ENCODE measurements at regions not wholly inside any gene's neighbourhood (a gene's known extent, or its start where the extent isn't known, plus 50 kb on each side); places are given as distances from the start of the nearest gene placed in this dataset.
"Not testable (repeated sequence)": the region's sequence is repeated elsewhere in the genome, so short reads cannot be mapped to it uniquely, and the experiment has no call there.

DNA sequence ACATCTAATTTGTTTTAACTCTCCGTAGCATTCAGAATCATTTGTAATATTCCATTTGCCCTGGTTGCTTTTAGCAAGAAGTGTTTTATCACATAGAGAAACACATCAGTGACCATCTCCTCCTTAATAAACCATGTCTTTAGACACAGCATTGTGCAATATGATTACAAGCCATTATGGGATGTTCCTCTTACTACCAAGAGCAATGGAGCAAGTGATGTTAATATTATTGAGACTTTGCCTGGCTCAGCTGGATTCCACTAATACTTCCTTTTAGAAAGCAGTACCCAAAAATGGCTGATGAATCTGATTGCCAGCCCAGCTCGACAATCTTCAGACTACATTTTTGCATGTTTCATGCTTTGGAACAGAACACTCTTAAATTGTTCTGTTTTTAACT lies 364.2 kb downstream of the OSTF1 start:
- Histone ChIP-seq H3K4me1 (ENCODE audit: control insufficient read depth, insufficient read depth, low read length, poor library complexity, severe bottlenecking) (no peaks in the 10 kb centered on the region), H3K4me3 (ENCODE audit: insufficient read depth, low read depth, low read length, poor library complexity, severe bottlenecking) (no peak overlapping the region)
- DNase-seq = no peak

DNA sequence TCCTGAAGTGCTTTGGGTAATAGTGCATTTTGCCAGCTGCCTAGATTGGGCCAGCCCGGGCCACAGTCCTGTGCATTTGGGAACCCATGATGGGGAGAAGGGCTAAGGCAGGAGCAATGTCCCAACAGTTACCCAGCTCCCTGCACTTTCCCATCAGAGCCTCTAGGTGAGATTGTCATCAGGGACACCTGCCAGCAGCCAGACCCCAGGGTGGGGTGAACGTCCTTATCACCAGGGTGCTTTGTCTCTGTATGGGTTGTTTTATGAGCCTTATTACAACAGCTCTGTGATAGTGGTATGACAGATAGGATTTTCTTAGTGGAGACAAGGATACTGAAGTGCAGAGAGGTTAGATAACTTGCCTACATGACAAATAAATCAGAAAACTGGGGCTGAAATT lies 365.7 kb downstream of the OSTF1 start:
- H3K9me3 ChIP-seq (ENCODE audit: control insufficient read depth, low read length) = no peaks in the 10 kb centered on the region
- H3K36me3 ChIP-seq (ENCODE audit: control insufficient read depth, insufficient read depth, low read length) = no peaks in the 10 kb centered on the region
- H3K4me3 ChIP-seq (ENCODE audit: insufficient read depth, low read depth, low read length, poor library complexity, severe bottlenecking) = no peak overlapping the region
- no peak overlapping the region for H3K27ac ChIP-seq (ENCODE audit: insufficient read depth, low read length, poor library complexity, severe bottlenecking)
- no peaks in the 10 kb centered on the region for H3K4me1 ChIP-seq (ENCODE audit: control insufficient read depth, insufficient read depth, low read length, poor library complexity, severe bottlenecking)
- no peak for DNase-seq
- no peaks in the 10 kb centered on the region for H3K27me3 ChIP-seq (replicated peaks; ENCODE audit: control insufficient read depth, insufficient read depth, low read length, poor library complexity, severe bottlenecking)

More for the DNA sequence above, 364.2 kb downstream of the OSTF1 start:
- H3K36me3 ChIP-seq (ENCODE audit: control insufficient read depth, insufficient read depth, low read length) = no peaks in the 10 kb centered on the region
- no peaks in the 10 kb centered on the region for H3K9me3 ChIP-seq (ENCODE audit: control insufficient read depth, low read length)
- H3K27ac ChIP-seq (ENCODE audit: insufficient read depth, low read length, poor library complexity, severe bottlenecking) = no peak overlapping the region
- no peaks in the 10 kb centered on the region for H3K27me3 ChIP-seq (replicated peaks; ENCODE audit: control insufficient read depth, insufficient read depth, low read length, poor library complexity, severe bottlenecking)

DNA sequence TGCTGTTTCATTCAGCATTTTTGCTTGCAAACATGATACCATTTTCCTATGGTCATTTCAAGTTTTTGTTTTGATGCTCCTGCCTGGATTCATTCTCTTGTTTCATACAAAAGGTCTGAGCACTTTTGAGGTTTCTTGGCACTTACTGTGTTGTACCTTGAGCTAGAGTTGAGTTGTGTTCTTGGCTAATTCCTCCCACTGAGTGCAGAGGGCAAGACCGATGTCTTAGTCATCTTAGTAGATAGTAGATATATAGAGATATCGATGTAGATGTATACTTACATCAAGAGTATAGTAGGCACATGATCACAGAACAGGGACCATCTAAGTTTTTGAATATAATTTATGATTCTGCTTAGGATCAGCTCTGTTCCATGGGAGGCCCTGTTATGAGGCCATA lies 366.6 kb downstream of the OSTF1 start:
- no peak for DNase-seq
- Histone ChIP-seq H3K9me3 (ENCODE audit: control insufficient read depth, low read length) (no peaks in the 10 kb centered on the region), H3K27me3 (replicated peaks; ENCODE audit: control insufficient read depth, insufficient read depth, low read length, poor library complexity, severe bottlenecking) (no peaks in the 10 kb centered on the region), H3K4me1 (ENCODE audit: control insufficient read depth, insufficient read depth, low read length, poor library complexity, severe bottlenecking) (no peaks in the 10 kb centered on the region), H3K36me3 (ENCODE audit: control insufficient read depth, insufficient read depth, low read length) (no peaks in the 10 kb centered on the region), H3K27ac (ENCODE audit: insufficient read depth, low read length, poor library complexity, severe bottlenecking) (no peak overlapping the region), H3K4me3 (ENCODE audit: insufficient read depth, low read depth, low read length, poor library complexity, severe bottlenecking) (no peak overlapping the region)

DNA sequence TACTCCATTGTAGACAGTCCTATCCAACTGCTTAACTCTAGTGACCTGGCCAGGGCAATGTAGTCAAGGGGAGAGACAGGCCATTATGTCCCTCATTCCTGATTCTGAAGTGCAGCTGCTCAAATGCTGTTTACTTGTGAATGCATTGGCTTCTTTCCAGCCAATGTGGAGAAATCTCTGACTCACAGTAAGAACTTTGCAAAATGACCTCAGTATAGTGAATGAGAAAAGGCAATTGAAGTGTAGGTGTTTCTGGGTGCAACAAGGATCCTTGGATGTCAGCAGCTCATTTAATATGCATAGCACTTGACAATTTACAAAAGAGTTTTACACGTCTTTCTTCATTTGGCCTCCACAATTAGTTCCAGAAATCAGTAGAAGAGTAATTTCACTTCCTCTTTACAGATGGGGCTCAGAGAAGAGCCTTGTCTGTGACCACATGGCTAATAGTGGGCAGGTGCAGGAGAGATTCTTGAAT lies 367.2 kb downstream of the OSTF1 start:
- Histone ChIP-seq H3K4me3 (ENCODE audit: insufficient read depth, low read depth, low read length, poor library complexity, severe bottlenecking) (no peak overlapping the region), H3K4me1 (ENCODE audit: control insufficient read depth, insufficient read depth, low read length, poor library complexity, severe bottlenecking) (no peaks in the 10 kb centered on the region), H3K9me3 (ENCODE audit: control insufficient read depth, low read length) (no peaks in the 10 kb centered on the region), H3K27ac (ENCODE audit: insufficient read depth, low read length, poor library complexity, severe bottlenecking) (no peak overlapping the region), H3K27me3 (replicated peaks; ENCODE audit: control insufficient read depth, insufficient read depth, low read length, poor library complexity, severe bottlenecking) (no peaks in the 10 kb centered on the region), H3K36me3 (ENCODE audit: control insufficient read depth, insufficient read depth, low read length) (no peaks in the 10 kb centered on the region)
- DNase-seq = no peak

DNA sequence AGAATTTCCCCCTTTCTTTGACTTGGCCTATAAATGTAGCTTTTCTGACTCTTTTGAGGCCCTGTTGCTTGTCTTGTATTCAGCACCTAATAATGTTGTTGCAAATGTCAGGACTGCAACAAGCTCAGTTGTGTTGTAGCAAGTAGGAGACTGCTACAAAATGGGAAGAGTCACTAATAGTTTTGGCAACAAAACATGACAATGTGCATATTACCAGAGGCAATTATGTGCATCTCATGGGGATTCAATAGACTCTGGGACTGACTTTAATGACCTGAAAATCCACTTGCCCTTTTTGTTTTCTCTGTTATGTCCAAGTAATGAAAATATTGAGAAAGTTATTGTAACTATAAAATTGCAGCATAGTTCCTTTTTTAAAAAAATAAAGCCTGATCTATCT lies 368.4 kb downstream of the OSTF1 start:
- no peak for DNase-seq
- Histone ChIP-seq H3K4me1 (ENCODE audit: control insufficient read depth, insufficient read depth, low read length, poor library complexity, severe bottlenecking) (no peaks in the 10 kb centered on the region), H3K27ac (ENCODE audit: insufficient read depth, low read length, poor library complexity, severe bottlenecking) (no peak overlapping the region), H3K9me3 (ENCODE audit: control insufficient read depth, low read length) (no peaks in the 10 kb centered on the region), H3K36me3 (ENCODE audit: control insufficient read depth, insufficient read depth, low read length) (no peaks in the 10 kb centered on the region), H3K4me3 (ENCODE audit: insufficient read depth, low read depth, low read length, poor library complexity, severe bottlenecking) (no peak overlapping the region), H3K27me3 (replicated peaks; ENCODE audit: control insufficient read depth, insufficient read depth, low read length, poor library complexity, severe bottlenecking) (no peaks in the 10 kb centered on the region)

DNA sequence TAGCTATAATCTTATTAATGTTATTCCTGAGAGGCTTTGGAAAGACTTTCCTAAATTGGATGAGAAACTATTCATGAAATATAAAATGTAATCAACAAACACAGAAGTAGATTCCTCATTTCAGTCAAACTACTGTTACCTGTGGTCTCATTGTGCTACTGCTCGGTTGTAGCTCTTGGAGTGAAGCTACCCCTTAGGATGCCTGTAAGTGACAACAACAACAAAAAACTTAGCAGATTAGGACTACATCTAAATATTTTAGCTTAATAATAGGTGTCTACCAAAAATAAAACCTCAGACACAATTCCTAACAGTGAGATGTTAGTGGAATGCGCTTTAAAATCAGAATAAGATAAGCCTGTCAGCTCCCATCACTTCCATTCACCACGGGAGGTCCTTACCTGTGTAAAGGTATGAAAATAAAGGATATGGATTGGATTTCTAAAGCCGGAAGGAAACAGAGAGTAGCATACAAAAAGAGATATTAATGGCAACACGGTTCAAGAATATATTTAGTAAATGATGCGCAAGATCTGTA lies 369.2 kb downstream of the OSTF1 start:
- no peaks in the 10 kb centered on the region for H3K27me3 ChIP-seq (replicated peaks; ENCODE audit: control insufficient read depth, insufficient read depth, low read length, poor library complexity, severe bottlenecking)
- H3K36me3 ChIP-seq (ENCODE audit: control insufficient read depth, insufficient read depth, low read length) = no peaks in the 10 kb centered on the region
- H3K4me1 ChIP-seq (ENCODE audit: control insufficient read depth, insufficient read depth, low read length, poor library complexity, severe bottlenecking) = no peaks in the 10 kb centered on the region
- DNase-seq = no peak
- no peak overlapping the region for H3K4me3 ChIP-seq (ENCODE audit: insufficient read depth, low read depth, low read length, poor library complexity, severe bottlenecking)
- no peak overlapping the region for H3K27ac ChIP-seq (ENCODE audit: insufficient read depth, low read length, poor library complexity, severe bottlenecking)
- no peaks in the 10 kb centered on the region for H3K9me3 ChIP-seq (ENCODE audit: control insufficient read depth, low read length)

DNA sequence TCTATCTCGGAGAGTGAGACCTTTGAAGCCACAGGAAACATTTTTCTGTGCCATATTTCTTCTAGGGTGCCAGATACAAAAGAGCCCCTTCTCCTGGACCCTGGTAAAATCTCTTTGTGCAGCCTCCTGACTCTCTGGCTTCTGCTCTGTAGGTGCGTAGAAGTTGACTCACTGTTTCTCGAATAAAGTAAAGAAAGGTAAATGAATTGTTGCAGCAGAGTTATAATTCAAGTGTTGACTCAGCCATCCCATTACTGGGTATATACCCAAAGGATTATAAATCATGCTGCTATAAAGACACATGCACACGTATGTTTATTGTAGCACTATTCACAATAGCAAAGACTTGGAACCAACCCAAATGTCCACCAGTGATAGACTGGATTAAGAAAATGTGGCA lies 371.0 kb downstream of the OSTF1 start:
- H3K4me3 ChIP-seq (ENCODE audit: insufficient read depth, low read depth, low read length, poor library complexity, severe bottlenecking); H3K9me3 ChIP-seq (ENCODE audit: control insufficient read depth, low read length); DNase-seq; H3K4me1 ChIP-seq (ENCODE audit: control insufficient read depth, insufficient read depth, low read length, poor library complexity, severe bottlenecking); H3K27me3 ChIP-seq (replicated peaks; ENCODE audit: control insufficient read depth, insufficient read depth, low read length, poor library complexity, severe bottlenecking); H3K36me3 ChIP-seq (ENCODE audit: control insufficient read depth, insufficient read depth, low read length); H3K27ac ChIP-seq (ENCODE audit: insufficient read depth, low read length, poor library complexity, severe bottlenecking): not testable (repeated sequence)

DNA sequence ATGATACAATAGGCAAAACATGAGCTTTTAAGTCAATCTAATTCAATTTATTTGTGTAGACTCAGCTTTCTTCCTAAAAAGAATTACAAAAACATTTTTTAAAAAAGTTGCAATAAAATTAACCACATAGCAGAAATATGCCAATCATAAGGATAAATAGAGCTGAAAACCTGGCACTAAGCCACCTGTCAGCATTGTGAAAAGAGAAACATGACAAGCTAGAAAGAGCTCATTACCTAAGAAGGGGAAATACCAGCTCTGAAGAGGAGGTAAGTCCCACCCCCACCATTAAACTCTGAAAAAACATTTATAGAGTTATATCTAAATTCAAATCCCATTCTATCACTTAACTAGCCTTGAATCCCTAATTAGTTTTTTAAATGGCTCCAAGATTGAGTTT lies 372.9 kb downstream of the OSTF1 start:
- no peak for DNase-seq
- Histone ChIP-seq H3K36me3 (ENCODE audit: control insufficient read depth, insufficient read depth, low read length) (no peaks in the 10 kb centered on the region), H3K27ac (ENCODE audit: insufficient read depth, low read length, poor library complexity, severe bottlenecking) (no peak overlapping the region), H3K9me3 (ENCODE audit: control insufficient read depth, low read length) (no peaks in the 10 kb centered on the region), H3K4me3 (ENCODE audit: insufficient read depth, low read depth, low read length, poor library complexity, severe bottlenecking) (no peak overlapping the region), H3K4me1 (ENCODE audit: control insufficient read depth, insufficient read depth, low read length, poor library complexity, severe bottlenecking) (no peaks in the 10 kb centered on the region), H3K27me3 (replicated peaks; ENCODE audit: control insufficient read depth, insufficient read depth, low read length, poor library complexity, severe bottlenecking) (no peaks in the 10 kb centered on the region)

DNA sequence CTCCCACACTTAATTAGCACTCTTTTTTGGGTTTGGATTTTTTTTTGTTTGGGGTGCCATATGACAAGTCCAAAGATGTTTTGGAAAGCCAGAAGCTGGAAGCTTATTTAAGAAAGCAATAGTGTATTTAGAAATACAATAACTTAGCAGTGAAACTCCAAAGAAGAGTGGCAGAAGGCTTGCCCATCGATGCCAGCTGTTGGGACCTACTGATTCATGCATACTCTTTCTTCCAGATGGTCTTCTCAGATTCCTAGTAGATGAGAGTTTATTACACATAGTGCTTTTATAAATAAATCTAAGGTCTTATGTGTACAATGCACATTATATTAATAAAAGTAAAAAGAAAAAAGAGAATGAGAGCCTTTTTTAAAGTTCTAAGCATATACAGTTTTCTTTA lies 374.6 kb downstream of the OSTF1 start:
- no peaks in the 10 kb centered on the region for H3K36me3 ChIP-seq (ENCODE audit: control insufficient read depth, insufficient read depth, low read length)
- H3K27me3 ChIP-seq (replicated peaks; ENCODE audit: control insufficient read depth, insufficient read depth, low read length, poor library complexity, severe bottlenecking) = no peaks in the 10 kb centered on the region
- no peak overlapping the region for H3K4me3 ChIP-seq (ENCODE audit: insufficient read depth, low read depth, low read length, poor library complexity, severe bottlenecking)
- H3K4me1 ChIP-seq (ENCODE audit: control insufficient read depth, insufficient read depth, low read length, poor library complexity, severe bottlenecking) = no peaks in the 10 kb centered on the region
- H3K9me3 ChIP-seq (ENCODE audit: control insufficient read depth, low read length) = no peaks in the 10 kb centered on the region
- no peak for DNase-seq
- H3K27ac ChIP-seq (ENCODE audit: insufficient read depth, low read length, poor library complexity, severe bottlenecking) = no peak overlapping the region

DNA sequence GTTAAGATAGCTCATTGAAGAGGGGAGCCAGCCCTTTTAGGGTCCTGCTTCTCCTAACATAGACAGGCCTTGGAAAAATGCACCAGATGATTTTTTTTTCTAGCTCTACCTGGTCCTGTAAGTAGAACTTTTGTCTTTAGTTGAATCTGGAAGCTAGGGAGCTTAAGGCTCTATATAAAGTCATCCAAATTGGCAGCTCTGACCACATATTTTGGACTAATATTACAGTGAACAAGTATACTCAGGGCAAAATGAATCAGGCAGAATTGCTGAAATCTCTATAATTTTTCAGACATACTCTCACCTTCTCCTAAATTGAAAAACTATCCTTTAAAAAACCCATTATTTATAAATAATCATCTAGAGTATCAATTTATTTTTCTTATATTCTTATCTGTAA lies 375.6 kb downstream of the OSTF1 start:
- Histone ChIP-seq H3K27ac (ENCODE audit: insufficient read depth, low read length, poor library complexity, severe bottlenecking) (no peak overlapping the region), H3K27me3 (replicated peaks; ENCODE audit: control insufficient read depth, insufficient read depth, low read length, poor library complexity, severe bottlenecking) (no peaks in the 10 kb centered on the region), H3K9me3 (ENCODE audit: control insufficient read depth, low read length) (no peaks in the 10 kb centered on the region), H3K4me1 (ENCODE audit: control insufficient read depth, insufficient read depth, low read length, poor library complexity, severe bottlenecking) (no peaks in the 10 kb centered on the region), H3K36me3 (ENCODE audit: control insufficient read depth, insufficient read depth, low read length) (no peaks in the 10 kb centered on the region), H3K4me3 (ENCODE audit: insufficient read depth, low read depth, low read length, poor library complexity, severe bottlenecking) (no peak overlapping the region)
- no peak for DNase-seq

DNA sequence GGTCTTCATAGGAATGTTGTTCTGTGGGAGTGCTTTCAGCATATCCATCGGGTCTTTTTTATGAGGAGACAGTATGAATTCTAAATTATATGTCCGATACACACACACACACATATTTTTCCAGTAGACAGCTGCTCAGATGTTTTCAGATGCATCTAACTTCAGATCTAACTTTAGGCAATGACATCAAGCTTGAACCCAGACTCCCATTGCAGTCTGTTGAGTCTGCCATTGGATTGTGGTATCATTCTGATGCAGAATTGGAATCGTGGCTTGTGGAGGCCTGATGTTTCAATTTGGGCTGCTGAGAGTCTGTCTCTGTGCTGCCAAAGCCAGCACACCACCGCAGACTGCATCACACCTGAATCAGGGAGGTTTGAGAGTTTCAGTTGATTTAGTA lies 376.4 kb downstream of the OSTF1 start:
- DNase-seq = no peak
- H3K9me3 ChIP-seq (ENCODE audit: control insufficient read depth, low read length) = no peaks in the 10 kb centered on the region

More for the DNA sequence above, 376.4 kb downstream of the OSTF1 start:
- Histone ChIP-seq H3K27ac (ENCODE audit: insufficient read depth, low read length, poor library complexity, severe bottlenecking) (no peak overlapping the region), H3K4me1 (ENCODE audit: control insufficient read depth, insufficient read depth, low read length, poor library complexity, severe bottlenecking) (no peaks in the 10 kb centered on the region), H3K27me3 (replicated peaks; ENCODE audit: control insufficient read depth, insufficient read depth, low read length, poor library complexity, severe bottlenecking) (no peaks in the 10 kb centered on the region), H3K36me3 (ENCODE audit: control insufficient read depth, insufficient read depth, low read length) (no peaks in the 10 kb centered on the region), H3K4me3 (ENCODE audit: insufficient read depth, low read depth, low read length, poor library complexity, severe bottlenecking) (no peak overlapping the region)

All from effector memory CD4-positive, alpha-beta T cell (primary cell).